ENCODE measurements at regions not wholly inside any gene's neighbourhood (a gene's known extent, or its start where the extent isn't known, plus 50 kb on each side); places are given as distances from the start of the nearest gene placed in this dataset.

- Histone ChIP-seq H3K36me3 (ENCODE audit: insufficient read depth, low read length) (no peaks in the 10 kb centered on the region), H4K20me1 (ENCODE audit: insufficient read depth, low read length) (no peaks in the 10 kb centered on the region), H3K9me3 (ENCODE audit: low read depth, low read length) (no peaks in the 10 kb centered on the region), H3K4me3 (ENCODE audit: insufficient read depth, low read length) (no peak overlapping the region), H3K4me1 (ENCODE audit: insufficient read depth, low read length) (peaks cover 33% of the 10 kb centered on the region), H3K27ac (ENCODE audit: low read depth, low read length) (peak overlapping the region; percentile 76), H2AFZ (ENCODE audit: low read length) (no peak overlapping the region), H3K27me3 (ENCODE audit: insufficient read depth, low read length) (no peaks in the 10 kb centered on the region), H3K4me2 (ENCODE audit: insufficient read depth, low read length) (no peak overlapping the region), H3K79me2 (ENCODE audit: insufficient read depth, low read length) (no peaks in the 10 kb centered on the region)
- TF ChIP-seq CTCF (IDR thresholded peaks at IDR 0.05; ENCODE audit: extremely low read depth, low read depth, low read length): no peak
- DNase-seq (ENCODE audit: insufficient read length, low spot score, missing footprints): peak; percentile 89
These were observed 159.0 kb upstream of the HAAO start for GRCh38 chr2:42951263-42951938.

- Histone ChIP-seq H3K27ac (ENCODE audit: low read depth, low read length) (no peak overlapping the region), H3K79me2 (ENCODE audit: insufficient read depth, low read length) (no peaks in the 10 kb centered on the region), H3K27me3 (ENCODE audit: insufficient read depth, low read length) (no peaks in the 10 kb centered on the region), H4K20me1 (ENCODE audit: insufficient read depth, low read length) (no peaks in the 10 kb centered on the region), H3K36me3 (ENCODE audit: insufficient read depth, low read length) (no peaks in the 10 kb centered on the region), H3K4me1 (ENCODE audit: insufficient read depth, low read length) (peaks cover 25% of the 10 kb centered on the region), H3K4me2 (ENCODE audit: insufficient read depth, low read length) (no peak overlapping the region), H3K9me3 (ENCODE audit: low read depth, low read length) (no peaks in the 10 kb centered on the region), H3K4me3 (ENCODE audit: insufficient read depth, low read length) (no peak overlapping the region), H2AFZ (ENCODE audit: low read length) (no peak overlapping the region)
- no peak for DNase-seq (ENCODE audit: insufficient read length, low spot score, missing footprints)
- no peak for TF ChIP-seq CTCF (IDR thresholded peaks at IDR 0.05; ENCODE audit: extremely low read depth, low read depth, low read length)
These were observed 156.7 kb upstream of the HAAO start for GRCh38 chr2:42949125-42949524.

GRCh38 chr2:42947809-42948600 lies 155.6 kb upstream of the HAAO start:
- H3K79me2 ChIP-seq (ENCODE audit: insufficient read depth, low read length): no peaks in the 10 kb centered on the region
- peaks cover 25% of the 10 kb centered on the region for H3K4me1 ChIP-seq (ENCODE audit: insufficient read depth, low read length)
- no peak for TF ChIP-seq CTCF (IDR thresholded peaks at IDR 0.05; ENCODE audit: extremely low read depth, low read depth, low read length)
- H3K4me3 ChIP-seq (ENCODE audit: insufficient read depth, low read length): no peak overlapping the region
- H3K27ac ChIP-seq (ENCODE audit: low read depth, low read length): no peak overlapping the region
- no peaks in the 10 kb centered on the region for H4K20me1 ChIP-seq (ENCODE audit: insufficient read depth, low read length)
- DNase-seq (ENCODE audit: insufficient read length, low spot score, missing footprints): peak; percentile 46
- H3K27me3 ChIP-seq (ENCODE audit: insufficient read depth, low read length): no peaks in the 10 kb centered on the region
- no peak overlapping the region for H3K4me2 ChIP-seq (ENCODE audit: insufficient read depth, low read length)
- H3K36me3 ChIP-seq (ENCODE audit: insufficient read depth, low read length): no peaks in the 10 kb centered on the region
- no peak overlapping the region for H2AFZ ChIP-seq (ENCODE audit: low read length)
- H3K9me3 ChIP-seq (ENCODE audit: low read depth, low read length): no peaks in the 10 kb centered on the region

GRCh38 chr2:42944779-42945415 lies 152.5 kb upstream of the HAAO start:
- H3K79me2 ChIP-seq (ENCODE audit: insufficient read depth, low read length): no peaks in the 10 kb centered on the region
- no peak for TF ChIP-seq CTCF (IDR thresholded peaks at IDR 0.05; ENCODE audit: extremely low read depth, low read depth, low read length)
- no peak overlapping the region for H2AFZ ChIP-seq (ENCODE audit: low read length)
- H3K4me3 ChIP-seq (ENCODE audit: insufficient read depth, low read length): no peak overlapping the region
- no peaks in the 10 kb centered on the region for H3K27me3 ChIP-seq (ENCODE audit: insufficient read depth, low read length)
- no peak overlapping the region for H3K27ac ChIP-seq (ENCODE audit: low read depth, low read length)
- no peaks in the 10 kb centered on the region for H4K20me1 ChIP-seq (ENCODE audit: insufficient read depth, low read length)
- H3K36me3 ChIP-seq (ENCODE audit: insufficient read depth, low read length): no peaks in the 10 kb centered on the region
- peak; percentile 89 for DNase-seq (ENCODE audit: insufficient read length, low spot score, missing footprints)
- no peak overlapping the region for H3K4me2 ChIP-seq (ENCODE audit: insufficient read depth, low read length)
- peaks cover 7% of the 10 kb centered on the region for H3K4me1 ChIP-seq (ENCODE audit: insufficient read depth, low read length)
- H3K9me3 ChIP-seq (ENCODE audit: low read depth, low read length): no peaks in the 10 kb centered on the region

All from osteoblast (primary cell).